ENCODE measurements at regions not wholly inside any gene's neighbourhood (a gene's known extent, or its start where the extent isn't known, plus 50 kb on each side); places are given as distances from the start of the nearest gene placed in this dataset.

DNA sequence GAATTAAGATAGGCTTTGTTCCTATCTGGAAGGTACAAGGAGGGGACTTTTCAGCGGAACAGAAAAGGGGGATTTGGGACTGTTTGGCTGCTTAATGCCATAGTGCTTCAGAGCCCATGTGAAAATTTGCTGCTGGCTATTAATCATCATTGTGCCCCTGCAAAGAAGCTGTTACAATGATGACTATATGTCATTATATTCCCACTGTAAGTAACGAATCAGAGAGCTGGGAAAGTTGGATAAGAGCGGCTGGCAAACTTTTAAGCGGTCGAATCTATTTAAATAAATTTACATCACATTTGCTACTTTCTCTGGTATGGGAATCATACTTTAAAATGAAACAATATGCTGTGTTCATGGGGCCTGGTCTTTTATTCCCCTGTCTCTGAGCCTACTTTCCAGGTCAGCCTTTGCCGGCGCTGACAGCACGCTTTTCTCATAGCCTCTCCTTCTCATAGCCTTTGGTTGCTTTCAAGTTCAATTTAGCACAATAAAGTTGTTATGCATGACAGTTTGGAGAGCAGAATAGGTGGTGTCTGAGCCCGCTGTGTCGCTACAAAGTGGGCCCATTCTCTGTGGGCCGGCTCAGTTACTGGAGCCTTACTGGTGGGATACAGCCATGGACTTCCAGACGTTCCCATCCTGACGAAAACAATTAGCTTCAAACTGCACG lies 271.2 kb upstream of the TMEM161B start (continued):
- TF ChIP-seq KLF5 (IDR thresholded peaks at IDR 0.05; ENCODE audit: partially characterized antibody), result no peak
- no peak for TF ChIP-seq FOS (IDR thresholded peaks at IDR 0.05; ENCODE audit: borderline replicate concordance, extremely low read depth, insufficient read length)

- Histone ChIP-seq H3K79me2 (ENCODE audit: control insufficient read depth, insufficient read depth, low read length) (no peaks in the 10 kb centered on the region), H3K4me2 (ENCODE audit: control insufficient read depth, insufficient read depth) (no peak overlapping the region), H3K9ac (ENCODE audit: control insufficient read depth, insufficient read depth, low read length) (no peak overlapping the region), H2AFZ (ENCODE audit: control insufficient read depth, low read depth, low read length) (no peak overlapping the region), H3K9me3 (replicated peaks; ENCODE audit: control insufficient read depth, insufficient read depth, low read length) (no peaks in the 10 kb centered on the region), H3K4me3 (no peak overlapping the region), H4K20me1 (ENCODE audit: control insufficient read depth, insufficient read depth) (no peaks in the 10 kb centered on the region), H3K4me1 (ENCODE audit: control insufficient read depth, insufficient read depth, low read length) (no peaks in the 10 kb centered on the region), H3K36me3 (ENCODE audit: control insufficient read depth in 2 of 2, insufficient read depth in 2 of 2, low read length in 1 of 2) (no peaks in the 10 kb centered on the region), H3K27ac (ENCODE audit: control insufficient read depth, insufficient read depth) (no peak overlapping the region), H3K27me3 (replicated peaks in 1 of 2; ENCODE audit: control insufficient read depth in 2 of 2, insufficient read depth in 2 of 2, low read length in 1 of 2) (no peaks in the 10 kb centered on the region)
- DNase-seq (ENCODE audit: low read depth, low spot score) (no peak), FAIRE-seq (no peak), ATAC-seq (no peak)
- CTCF ChIA-PET, result interaction anchor here (1.0 to 1.2 kb wide), 2 partner anchors 41 to 152 kb away, joined by 4 to 5 read pairs; no protein-coding TSS in a partner anchor
- RAD21 ChIA-PET (ENCODE audit: unreplicated experiment), result no interaction called here
- TF ChIP-seq PAX5 (IDR thresholded peaks at IDR 0.05; ENCODE audit: borderline replicate concordance, low read depth, low read length) (no peak), RB1 (IDR thresholded peaks at IDR 0.05; ENCODE audit: borderline replicate concordance) (no peak), ZNF274 (IDR thresholded peaks at IDR 0.05; ENCODE audit: insufficient read depth, insufficient read length) (no peak), CHD4 (IDR thresholded peaks at IDR 0.05) (no peak), LARP7 (IDR thresholded peaks at IDR 0.05) (no peak), MTA3 (IDR thresholded peaks at IDR 0.05; ENCODE audit: borderline replicate concordance, low read length) (no peak), E4F1 (IDR thresholded peaks at IDR 0.05; ENCODE audit: borderline replicate concordance, partially characterized antibody) (no peak), IKZF1 (conservative IDR thresholded peaks at IDR 0.05) (no peak), IRF5 (IDR thresholded peaks at IDR 0.05; ENCODE audit: borderline replicate concordance) (no peak), KAT2A (conservative IDR thresholded peaks at IDR 0.05; ENCODE audit: control insufficient read depth, low read depth, low read length) (no peak), JUND (IDR thresholded peaks at IDR 0.05; ENCODE audit: low read depth, low read length) (no peak), MEF2A (IDR thresholded peaks at IDR 0.05; ENCODE audit: insufficient read depth, low read depth, low read length) (no peak), ZZZ3 (IDR thresholded peaks at IDR 0.05; ENCODE audit: control insufficient read depth, insufficient read length, low read depth) (no peak), ASH2L (IDR thresholded peaks at IDR 0.05; ENCODE audit: borderline replicate concordance, low read depth) (no peak), CBFB (IDR thresholded peaks at IDR 0.05; ENCODE audit: low read depth) (no peak)
- TF ChIP-seq, protein P1, sequence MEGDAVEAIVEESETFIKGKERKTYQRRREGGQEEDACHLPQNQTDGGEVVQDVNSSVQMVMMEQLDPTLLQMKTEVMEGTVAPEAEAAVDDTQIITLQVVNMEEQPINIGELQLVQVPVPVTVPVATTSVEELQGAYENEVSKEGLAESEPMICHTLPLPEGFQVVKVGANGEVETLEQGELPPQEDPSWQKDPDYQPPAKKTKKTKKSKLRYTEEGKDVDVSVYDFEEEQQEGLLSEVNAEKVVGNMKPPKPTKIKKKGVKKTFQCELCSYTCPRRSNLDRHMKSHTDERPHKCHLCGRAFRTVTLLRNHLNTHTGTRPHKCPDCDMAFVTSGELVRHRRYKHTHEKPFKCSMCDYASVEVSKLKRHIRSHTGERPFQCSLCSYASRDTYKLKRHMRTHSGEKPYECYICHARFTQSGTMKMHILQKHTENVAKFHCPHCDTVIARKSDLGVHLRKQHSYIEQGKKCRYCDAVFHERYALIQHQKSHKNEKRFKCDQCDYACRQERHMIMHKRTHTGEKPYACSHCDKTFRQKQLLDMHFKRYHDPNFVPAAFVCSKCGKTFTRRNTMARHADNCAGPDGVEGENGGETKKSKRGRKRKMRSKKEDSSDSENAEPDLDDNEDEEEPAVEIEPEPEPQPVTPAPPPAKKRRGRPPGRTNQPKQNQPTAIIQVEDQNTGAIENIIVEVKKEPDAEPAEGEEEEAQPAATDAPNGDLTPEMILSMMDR (IDR thresholded peaks at IDR 0.05 in 2 of 3, conservative IDR thresholded peaks at IDR 0.05 in 1 of 3; ENCODE audit: control insufficient read depth in 2 of 3, extremely low read depth in 1 of 3, insufficient read depth in 1 of 3, low read depth in 3 of 3, low read length in 3 of 3), result no peak
- intact Hi-C loops (cut with micrococcal nuclease; ENCODE audit: unreplicated experiment) (no loop called here), in situ Hi-C loops (cut with MboI) (no loop called here)
- POLR2A ChIA-PET, result no interaction called here
- 29% methylated on average over 4 of the region's 4 CpGs for WGBS (ENCODE audit: insufficient coverage, insufficient replicate concordance, low lambda C conversion rate, missing lambda C conversion rate)
- SMC1A ChIA-PET (ENCODE audit: uncharacterized antibody, unreplicated experiment), result interaction anchor here (0.7 to 1.5 kb wide), 3 partner anchors 8 to 152 kb away, joined by 3 to 4 read pairs (median 3); no protein-coding TSS in a partner anchor
- BruUV-seq (replicated peaks), result no TSS peak
These were observed 270.4 kb upstream of the TMEM161B start for GRCh38 chr5:88539026-88539425.

Data from GM12878 (cell line).